ENCODE measurements at regions not wholly inside any gene's neighbourhood (a gene's known extent, or its start where the extent isn't known, plus 50 kb on each side); places are given as distances from the start of the nearest gene placed in this dataset.

GRCh38 chr10:104559935-104560334 lies 81.2 kb upstream of the SORCS3 start:
- DNase-seq (ENCODE audit: low read depth, low spot score): no peak
- in situ Hi-C loops (cut with HindIII; ENCODE audit: low pct_unique_long_range_greater_than_20kb, low sequenced_read_pairs): no loop called here

DNA sequence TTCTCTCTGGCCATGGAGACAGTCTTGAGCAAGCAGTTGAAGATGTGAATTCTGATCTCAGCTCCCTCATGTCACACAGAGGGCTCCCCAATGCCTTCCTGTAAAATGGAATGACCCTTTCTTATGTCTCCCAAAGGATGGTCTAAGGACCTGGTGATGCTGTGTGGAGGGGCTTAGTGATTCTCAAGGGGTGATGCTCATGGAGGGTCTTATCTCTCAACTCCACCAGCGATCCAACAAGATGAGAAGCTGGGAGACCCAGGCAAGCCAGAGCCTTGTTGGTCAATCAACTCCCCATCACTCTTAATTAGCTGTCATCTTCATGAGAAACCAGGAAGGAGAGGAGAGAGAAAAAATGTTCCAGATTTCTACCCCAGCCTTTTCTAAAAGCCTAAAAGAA lies 78.0 kb upstream of the SORCS3 start:
- in situ Hi-C loops (cut with HindIII; ENCODE audit: low pct_unique_long_range_greater_than_20kb, low sequenced_read_pairs): no loop called here
- no peak for DNase-seq (ENCODE audit: low read depth, low spot score)

DNA sequence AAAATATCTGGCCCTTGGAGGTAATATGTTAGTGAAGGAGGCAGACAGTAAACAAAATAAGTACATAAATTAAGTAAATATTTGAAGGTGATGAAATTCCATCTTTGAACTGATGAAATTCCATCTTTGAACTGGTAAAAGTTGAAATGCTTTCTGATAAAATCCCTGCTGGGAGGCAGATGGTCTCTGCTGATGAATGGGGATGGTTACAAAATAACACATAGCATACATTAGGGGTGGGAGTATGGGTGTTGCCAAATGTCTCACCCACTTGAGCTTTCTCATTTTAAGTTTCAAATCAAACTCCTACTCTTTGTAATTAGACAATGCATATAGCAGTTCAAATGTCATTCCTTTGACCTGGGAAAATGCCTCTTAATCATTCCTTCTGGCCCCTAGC lies 77.5 kb upstream of the SORCS3 start:
- in situ Hi-C loops (cut with HindIII; ENCODE audit: low pct_unique_long_range_greater_than_20kb, low sequenced_read_pairs): no loop called here
- no peak for DNase-seq (ENCODE audit: low read depth, low spot score)

DNA sequence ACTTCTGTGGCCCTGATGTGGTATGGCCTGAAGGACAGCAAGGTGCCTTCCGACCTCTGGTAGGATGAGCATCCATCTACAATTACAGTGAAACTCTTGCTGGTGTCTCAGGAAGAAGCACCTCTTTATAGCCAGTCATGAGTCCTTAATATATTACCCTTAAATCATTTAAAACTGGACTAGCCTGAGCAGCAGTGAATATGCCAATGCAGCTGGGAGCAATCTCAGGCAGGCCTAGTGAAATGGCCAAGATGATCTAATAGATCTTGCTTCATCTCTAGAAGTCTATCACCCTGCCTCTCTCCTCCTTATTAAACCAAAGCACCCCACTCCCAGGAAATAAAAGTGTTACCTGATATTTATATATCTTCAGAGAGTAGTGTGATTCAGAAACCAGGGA lies 66.7 kb upstream of the SORCS3 start:
- in situ Hi-C loops (cut with HindIII; ENCODE audit: low pct_unique_long_range_greater_than_20kb, low sequenced_read_pairs): no loop called here

GRCh38 chr10:104574838-104575237 lies 66.3 kb upstream of the SORCS3 start:
- no peak for DNase-seq (ENCODE audit: low read depth, low spot score)
- in situ Hi-C loops (cut with HindIII; ENCODE audit: low pct_unique_long_range_greater_than_20kb, low sequenced_read_pairs): no loop called here

More for the DNA sequence above, 66.7 kb upstream of the SORCS3 start:
- no peak for DNase-seq (ENCODE audit: low read depth, low spot score)

- no peak for DNase-seq (ENCODE audit: low read depth, low spot score)
- in situ Hi-C loops (cut with HindIII; ENCODE audit: low pct_unique_long_range_greater_than_20kb, low sequenced_read_pairs): no loop called here
These were observed 64.5 kb upstream of the SORCS3 start for GRCh38 chr10:104576611-104577010.

DNA sequence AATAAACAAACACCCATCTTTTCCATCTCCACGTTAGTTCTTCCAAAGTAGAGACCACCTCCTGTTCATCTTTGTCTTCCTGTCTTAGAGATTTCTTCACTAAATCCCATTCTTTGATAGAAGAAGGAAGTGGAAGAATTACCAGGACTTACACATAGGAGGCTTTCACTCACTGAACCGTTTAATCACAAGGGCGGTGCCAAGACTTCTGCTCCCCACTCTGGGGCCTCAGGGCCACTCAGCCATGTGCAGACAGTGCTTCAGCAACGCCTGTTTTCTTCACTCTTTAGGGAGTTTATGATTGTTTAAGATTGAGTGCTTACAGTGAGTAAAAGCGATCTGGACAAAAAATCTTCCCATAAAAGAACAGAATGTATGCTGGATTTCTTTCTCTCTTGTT lies 63.9 kb upstream of the SORCS3 start:
- in situ Hi-C loops (cut with HindIII; ENCODE audit: low pct_unique_long_range_greater_than_20kb, low sequenced_read_pairs): no loop called here
- DNase-seq (ENCODE audit: low read depth, low spot score): no peak

DNA sequence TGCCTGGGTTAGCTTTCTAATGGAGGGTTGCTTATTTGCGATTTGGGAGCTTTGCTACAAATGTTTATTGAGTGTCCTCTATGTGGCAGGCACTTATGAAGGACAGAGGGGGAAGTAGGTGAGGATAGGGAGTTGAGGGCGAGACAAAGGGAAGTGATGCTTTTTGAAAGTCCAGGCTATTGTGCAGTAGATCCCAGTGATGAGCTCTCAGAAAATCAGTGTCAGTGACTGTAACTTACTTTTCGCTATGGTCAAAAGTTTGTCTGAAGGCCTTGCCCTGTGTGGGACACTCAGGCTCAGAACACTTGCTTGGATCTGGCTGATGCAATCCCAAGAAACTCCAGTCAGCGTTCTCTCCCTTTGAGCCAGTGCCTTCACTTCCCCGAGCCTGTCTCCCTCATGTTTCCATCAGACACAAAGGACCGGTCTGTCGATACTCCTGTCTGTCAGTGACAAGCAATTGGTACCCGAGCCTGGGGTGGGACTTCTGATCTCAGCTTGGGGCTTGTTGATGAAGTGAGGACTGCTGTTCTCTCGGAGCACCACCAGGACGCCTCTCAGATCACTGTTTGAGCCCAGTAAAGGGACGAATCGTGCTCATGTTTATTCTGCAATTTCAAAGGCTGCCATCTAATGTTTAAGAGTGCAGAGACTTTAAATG lies 63.1 kb upstream of the SORCS3 start:
- in situ Hi-C loops (cut with HindIII; ENCODE audit: low pct_unique_long_range_greater_than_20kb, low sequenced_read_pairs): no loop called here
- no peak for DNase-seq (ENCODE audit: low read depth, low spot score)

DNA sequence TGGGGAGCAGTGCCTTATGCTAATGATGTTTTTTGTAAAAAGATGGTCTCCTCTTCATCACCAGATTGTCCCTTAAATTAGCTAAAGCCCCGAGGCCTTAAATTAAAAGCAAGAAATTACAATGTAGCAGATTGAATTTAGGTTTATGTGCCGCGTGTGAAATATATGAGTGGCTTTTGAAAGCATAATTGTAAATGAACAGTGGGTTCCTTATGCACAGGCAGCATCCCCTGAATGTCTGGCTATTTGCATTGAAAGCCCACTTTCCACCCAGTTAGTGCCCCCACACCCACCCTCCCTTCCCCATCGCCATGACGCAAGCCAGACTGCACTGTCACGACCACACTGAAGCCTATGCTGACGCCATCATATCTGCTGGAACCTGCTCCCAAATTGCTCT lies 62.4 kb upstream of the SORCS3 start:
- no peak for DNase-seq (ENCODE audit: low read depth, low spot score)
- in situ Hi-C loops (cut with HindIII; ENCODE audit: low pct_unique_long_range_greater_than_20kb, low sequenced_read_pairs): no loop called here

DNA sequence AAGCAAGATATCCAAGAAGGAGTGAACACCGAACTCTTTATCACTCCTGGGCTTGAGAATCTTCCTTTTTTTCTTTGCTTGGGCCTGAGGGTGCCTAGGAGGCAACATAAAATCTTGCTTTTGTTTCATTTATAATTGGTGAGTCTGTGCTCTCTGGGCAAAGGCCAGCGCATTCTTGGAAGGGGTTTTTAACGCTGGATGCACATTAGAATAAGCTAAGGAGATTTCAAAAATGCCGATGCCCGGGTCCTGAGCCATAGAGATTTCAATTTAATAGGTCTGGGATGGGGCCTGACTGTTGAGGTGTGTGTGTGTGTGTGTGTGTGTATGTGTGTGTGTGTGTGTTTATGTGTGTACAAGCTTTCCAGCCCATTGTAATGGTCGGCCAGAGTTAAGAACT lies 62.0 kb upstream of the SORCS3 start:
- DNase-seq (ENCODE audit: low read depth, low spot score): no peak
- in situ Hi-C loops (cut with HindIII; ENCODE audit: low pct_unique_long_range_greater_than_20kb, low sequenced_read_pairs): no loop called here

GRCh38 chr10:104580321-104580720 lies 60.8 kb upstream of the SORCS3 start:
- DNase-seq (ENCODE audit: low read depth, low spot score): no peak
- in situ Hi-C loops (cut with HindIII; ENCODE audit: low pct_unique_long_range_greater_than_20kb, low sequenced_read_pairs): no loop called here

DNA sequence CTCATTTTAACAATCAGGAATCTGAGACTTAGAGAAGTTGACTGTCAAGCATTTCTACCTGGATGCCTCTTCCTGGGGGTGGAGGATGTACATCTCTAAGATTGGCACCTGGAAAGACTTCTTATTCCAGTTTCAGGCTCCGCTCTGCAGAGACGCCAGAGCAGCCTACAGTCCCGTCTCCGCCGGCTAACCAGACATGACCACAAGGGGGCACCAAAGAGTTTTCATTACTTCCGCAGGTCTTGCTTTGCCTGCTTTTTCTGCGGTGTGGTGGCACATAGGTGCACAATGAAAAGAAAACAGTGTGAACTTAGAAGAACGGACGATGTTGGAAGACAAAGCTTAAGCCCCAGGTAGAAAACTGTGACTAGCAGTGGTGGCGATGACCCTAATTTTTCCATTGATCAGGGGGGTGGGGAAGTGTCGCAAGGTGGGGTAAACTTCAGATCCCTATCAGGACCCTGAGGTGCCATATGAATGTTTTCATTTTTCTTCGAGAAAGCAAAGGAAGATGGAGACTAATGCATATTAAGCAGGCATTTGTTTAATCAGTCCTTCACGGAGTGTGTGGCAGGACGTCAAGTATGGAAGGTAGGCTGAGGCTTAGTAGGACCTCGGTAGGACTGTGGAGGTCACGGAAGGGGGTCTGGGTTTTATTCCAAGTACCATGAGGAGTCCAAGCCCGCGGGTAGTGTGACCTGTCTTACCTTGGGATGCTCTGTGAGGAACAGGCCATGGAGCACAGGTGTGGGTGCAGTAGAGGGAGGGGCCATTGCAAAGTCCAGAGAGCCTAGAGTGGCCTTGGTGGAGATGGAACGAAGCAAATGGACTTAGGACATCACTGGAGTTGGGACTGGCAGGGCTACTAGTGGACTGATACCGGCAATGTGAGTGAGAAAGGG lies 60.1 kb upstream of the SORCS3 start:
- peak; percentile 73 for DNase-seq (ENCODE audit: low read depth, low spot score)
- in situ Hi-C loops (cut with HindIII; ENCODE audit: low pct_unique_long_range_greater_than_20kb, low sequenced_read_pairs): no loop called here

GRCh38 chr10:104581884-104582601 lies 59.0 kb upstream of the SORCS3 start:
- DNase-seq (ENCODE audit: low read depth, low spot score): no peak

GRCh38 chr10:104582602-104582951 lies 58.5 kb upstream of the SORCS3 start:
- no peak for DNase-seq (ENCODE audit: low read depth, low spot score)
- in situ Hi-C loops (cut with HindIII; ENCODE audit: low pct_unique_long_range_greater_than_20kb, low sequenced_read_pairs): no loop called here

More at GRCh38 chr10:104581884-104582601, 59.0 kb upstream of the SORCS3 start:
- in situ Hi-C loops (cut with HindIII; ENCODE audit: low pct_unique_long_range_greater_than_20kb, low sequenced_read_pairs): no loop called here

DNA sequence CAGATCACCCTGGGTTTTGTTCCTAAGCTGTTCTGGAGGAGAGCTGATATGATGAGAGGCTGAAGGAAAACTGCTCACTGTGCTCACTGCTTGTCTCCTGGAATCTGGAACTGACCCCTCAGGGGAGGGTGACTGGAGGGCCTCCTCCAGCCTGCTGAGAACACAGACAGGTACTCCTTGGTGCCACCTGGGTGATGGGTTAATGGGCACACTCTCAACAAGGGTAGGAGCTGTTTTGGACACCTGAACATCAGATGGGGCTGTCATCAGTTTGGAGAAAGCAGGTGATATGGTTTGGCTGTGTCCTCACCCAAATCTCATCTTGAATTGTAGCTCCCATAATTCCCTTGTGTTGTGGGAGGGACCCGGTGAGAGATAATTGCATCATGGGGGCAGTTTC lies 58.1 kb upstream of the SORCS3 start:
- in situ Hi-C loops (cut with HindIII; ENCODE audit: low pct_unique_long_range_greater_than_20kb, low sequenced_read_pairs): no loop called here

GRCh38 chr10:104584541-104584940 lies 56.5 kb upstream of the SORCS3 start:
- no peak for DNase-seq (ENCODE audit: low read depth, low spot score)
- in situ Hi-C loops (cut with HindIII; ENCODE audit: low pct_unique_long_range_greater_than_20kb, low sequenced_read_pairs): no loop called here

More for the DNA sequence above, 58.1 kb upstream of the SORCS3 start:
- DNase-seq (ENCODE audit: low read depth, low spot score): no peak

- DNase-seq (ENCODE audit: low read depth, low spot score): no peak
- in situ Hi-C loops (cut with HindIII; ENCODE audit: low pct_unique_long_range_greater_than_20kb, low sequenced_read_pairs): no loop called here
These were observed 53.3 kb upstream of the SORCS3 start for GRCh38 chr10:104587751-104588150.

DNA sequence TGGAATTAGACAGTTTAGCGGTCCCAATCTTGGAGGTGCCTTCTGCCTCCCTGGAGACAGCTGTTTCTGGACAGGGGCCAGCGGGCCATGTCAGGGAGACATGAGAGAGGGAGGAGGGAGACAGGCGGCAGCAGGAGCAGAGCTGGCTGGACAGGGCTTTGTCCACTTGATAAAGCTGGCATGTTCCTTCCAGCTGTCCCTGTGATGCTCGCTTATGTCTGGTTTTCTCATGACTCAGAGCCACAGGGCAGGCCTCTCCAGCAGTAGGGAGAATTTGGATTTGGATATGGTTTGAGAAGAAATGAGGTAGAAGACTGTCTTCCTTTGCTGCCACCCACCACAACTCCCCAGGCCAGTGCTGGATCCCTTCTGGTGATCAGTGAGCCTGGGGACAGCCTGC lies 51.7 kb upstream of the SORCS3 start:
- no peak for DNase-seq (ENCODE audit: low read depth, low spot score)
- in situ Hi-C loops (cut with HindIII; ENCODE audit: low pct_unique_long_range_greater_than_20kb, low sequenced_read_pairs): no loop called here
